ENCODE measurements at regions not wholly inside any gene's neighbourhood (a gene's known extent, or its start where the extent isn't known, plus 50 kb on each side); places are given as distances from the start of the nearest gene placed in this dataset.

- H3K27ac Mint-ChIP-seq (ENCODE audit: low read depth): no peak overlapping the region
- ATAC-seq (replicated peaks; ENCODE audit: extremely low read depth, poor library complexity, severe bottlenecking): no peak
Observed at GRCh38 chr4:137387924-137388323, 144.4 kb downstream of the PCDH18 start.

GRCh38 chr4:137384476-137384875 lies 147.8 kb downstream of the PCDH18 start:
- no peaks in the 10 kb centered on the region for H3K27me3 Mint-ChIP-seq
- no peak overlapping the region for H3K4me3 Mint-ChIP-seq

More at GRCh38 chr4:137387924-137388323, 144.4 kb downstream of the PCDH18 start:
- Mint-ChIP-seq H3K4me1 (no peaks in the 10 kb centered on the region), H3K9me3 (peaks cover 10% of the 10 kb centered on the region), H3K4me3 (no peak overlapping the region), H3K36me3 (ENCODE audit: insufficient read depth) (no peaks in the 10 kb centered on the region), H3K27me3 (no peaks in the 10 kb centered on the region)
- no peak for DNase-seq (ENCODE audit: low spot score in 2 of 2)

GRCh38 chr4:137378821-137379220 lies 153.5 kb downstream of the PCDH18 start:
- DNase-seq (ENCODE audit: low spot score in 2 of 2) (no peak), ATAC-seq (replicated peaks; ENCODE audit: extremely low read depth, poor library complexity, severe bottlenecking) (no peak)
- no peak overlapping the region for H3K27ac Mint-ChIP-seq (ENCODE audit: low read depth)
- no peaks in the 10 kb centered on the region for H3K27me3 Mint-ChIP-seq
- no peak overlapping the region for H3K4me3 Mint-ChIP-seq
- H3K4me1 Mint-ChIP-seq: no peaks in the 10 kb centered on the region
- H3K36me3 Mint-ChIP-seq (ENCODE audit: insufficient read depth): no peaks in the 10 kb centered on the region
- peaks cover 14% of the 10 kb centered on the region for H3K9me3 Mint-ChIP-seq

More at GRCh38 chr4:137384476-137384875, 147.8 kb downstream of the PCDH18 start:
- DNase-seq (ENCODE audit: low spot score in 2 of 2) (no peak), ATAC-seq (replicated peaks; ENCODE audit: extremely low read depth, poor library complexity, severe bottlenecking) (no peak)
- H3K4me1 Mint-ChIP-seq: no peaks in the 10 kb centered on the region
- H3K27ac Mint-ChIP-seq (ENCODE audit: low read depth): no peak overlapping the region
- H3K36me3 Mint-ChIP-seq (ENCODE audit: insufficient read depth): no peaks in the 10 kb centered on the region
- H3K9me3 Mint-ChIP-seq: peaks cover 5% of the 10 kb centered on the region

GRCh38 chr4:137378393-137378792 lies 153.9 kb downstream of the PCDH18 start:
- H3K9me3 Mint-ChIP-seq: peaks cover 18% of the 10 kb centered on the region
- no peaks in the 10 kb centered on the region for H3K36me3 Mint-ChIP-seq (ENCODE audit: insufficient read depth)
- no peak for ATAC-seq (replicated peaks; ENCODE audit: extremely low read depth, poor library complexity, severe bottlenecking)
- H3K27ac Mint-ChIP-seq (ENCODE audit: low read depth): no peak overlapping the region
- H3K4me3 Mint-ChIP-seq: no peak overlapping the region
- no peaks in the 10 kb centered on the region for H3K4me1 Mint-ChIP-seq
- no peaks in the 10 kb centered on the region for H3K27me3 Mint-ChIP-seq
- no peak for DNase-seq (ENCODE audit: low spot score in 2 of 2)

DNA sequence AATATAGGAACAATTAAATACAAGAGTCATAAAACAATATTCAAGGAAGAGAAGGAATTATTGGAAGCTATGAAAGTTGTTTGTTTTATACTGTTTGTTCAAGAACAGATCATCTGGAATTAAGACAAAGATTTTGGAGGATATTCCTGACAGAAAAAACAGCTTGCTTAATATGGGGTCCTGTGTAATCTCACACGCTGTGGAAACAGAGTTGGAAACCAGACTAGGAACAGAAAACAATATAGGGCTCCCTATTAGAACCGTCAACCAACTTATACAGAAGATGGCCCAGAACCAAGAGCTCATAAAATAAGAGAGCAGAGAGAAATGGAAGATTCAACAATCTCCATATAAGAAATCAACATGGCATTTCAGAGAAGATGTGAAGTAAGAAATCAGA lies 156.0 kb downstream of the PCDH18 start:
- H3K4me1 Mint-ChIP-seq: no peaks in the 10 kb centered on the region
- DNase-seq (ENCODE audit: low spot score in 2 of 2): no peak
- peaks cover 26% of the 10 kb centered on the region for H3K9me3 Mint-ChIP-seq
- H3K36me3 Mint-ChIP-seq (ENCODE audit: insufficient read depth): no peaks in the 10 kb centered on the region
- H3K27me3 Mint-ChIP-seq: no peaks in the 10 kb centered on the region
- no peak for ATAC-seq (replicated peaks; ENCODE audit: extremely low read depth, poor library complexity, severe bottlenecking)
- no peak overlapping the region for H3K27ac Mint-ChIP-seq (ENCODE audit: low read depth)
- H3K4me3 Mint-ChIP-seq: no peak overlapping the region

- no peak for ATAC-seq (replicated peaks; ENCODE audit: extremely low read depth, poor library complexity, severe bottlenecking)
- H3K27ac Mint-ChIP-seq (ENCODE audit: low read depth): no peak overlapping the region
- peaks cover 26% of the 10 kb centered on the region for H3K9me3 Mint-ChIP-seq
- no peaks in the 10 kb centered on the region for H3K27me3 Mint-ChIP-seq
- no peaks in the 10 kb centered on the region for H3K4me1 Mint-ChIP-seq
- no peaks in the 10 kb centered on the region for H3K36me3 Mint-ChIP-seq (ENCODE audit: insufficient read depth)
- no peak overlapping the region for H3K4me3 Mint-ChIP-seq
- DNase-seq (ENCODE audit: low spot score in 2 of 2): no peak
Observed at GRCh38 chr4:137375111-137375850, 157.0 kb downstream of the PCDH18 start.

GRCh38 chr4:137370679-137371078 lies 161.6 kb downstream of the PCDH18 start:
- DNase-seq (ENCODE audit: low spot score in 2 of 2) (no peak), ATAC-seq (replicated peaks; ENCODE audit: extremely low read depth, poor library complexity, severe bottlenecking) (no peak)
- H3K4me1 Mint-ChIP-seq: no peaks in the 10 kb centered on the region
- no peaks in the 10 kb centered on the region for H3K36me3 Mint-ChIP-seq (ENCODE audit: insufficient read depth)
- peaks cover 19% of the 10 kb centered on the region for H3K9me3 Mint-ChIP-seq
- H3K4me3 Mint-ChIP-seq: no peak overlapping the region
- H3K27ac Mint-ChIP-seq (ENCODE audit: low read depth): no peak overlapping the region
- no peaks in the 10 kb centered on the region for H3K27me3 Mint-ChIP-seq

DNA sequence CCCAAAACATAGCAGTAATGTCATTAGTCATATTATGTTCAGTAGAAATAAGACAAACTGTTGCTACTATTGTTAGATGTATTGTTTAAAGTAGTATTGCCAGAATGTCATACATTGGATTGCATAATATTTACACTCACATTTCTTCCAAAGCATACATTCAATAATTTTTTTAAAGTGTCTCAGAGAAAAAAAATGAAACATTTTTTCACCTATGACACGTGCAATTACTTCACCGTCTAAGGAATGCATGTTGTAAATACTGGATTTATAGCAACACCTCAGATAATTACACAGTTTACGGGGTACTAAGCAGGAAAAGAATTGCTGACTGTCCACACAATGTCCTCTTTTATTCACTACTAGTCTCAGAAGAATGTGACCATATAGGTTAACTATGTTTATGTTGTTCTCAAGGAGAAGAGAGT lies 162.1 kb downstream of the PCDH18 start:
- DNase-seq (ENCODE audit: low spot score in 2 of 2): no peak

DNA sequence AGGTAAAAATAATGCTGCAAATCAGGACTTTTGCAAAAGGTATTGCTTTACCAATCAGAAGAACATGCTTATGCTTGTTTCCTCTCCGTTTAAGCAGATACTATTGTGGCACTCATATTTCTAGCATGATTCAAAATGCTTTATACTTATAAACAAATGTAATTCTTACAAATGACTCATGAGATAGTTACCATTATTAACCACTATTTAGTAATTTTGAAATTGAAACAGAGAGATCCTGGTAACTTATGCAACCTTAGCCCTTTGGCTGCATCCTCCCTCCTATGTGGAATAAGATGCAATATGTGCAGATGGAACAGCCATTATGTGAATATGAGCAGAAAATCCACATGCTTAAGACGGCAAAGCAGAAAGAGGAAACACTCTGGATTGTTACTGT lies 164.7 kb downstream of the PCDH18 start:
- Mint-ChIP-seq H3K27ac (ENCODE audit: low read depth) (no peak overlapping the region), H3K4me1 (no peaks in the 10 kb centered on the region), H3K4me3 (no peak overlapping the region), H3K9me3 (peaks cover 22% of the 10 kb centered on the region), H3K27me3 (no peaks in the 10 kb centered on the region), H3K36me3 (ENCODE audit: insufficient read depth) (no peaks in the 10 kb centered on the region)
- ATAC-seq (replicated peaks; ENCODE audit: extremely low read depth, poor library complexity, severe bottlenecking): no peak
- no peak for DNase-seq (ENCODE audit: low spot score in 2 of 2)

More for the DNA sequence above, 162.1 kb downstream of the PCDH18 start:
- peaks cover 24% of the 10 kb centered on the region for H3K9me3 Mint-ChIP-seq
- no peak for ATAC-seq (replicated peaks; ENCODE audit: extremely low read depth, poor library complexity, severe bottlenecking)
- no peak overlapping the region for H3K4me3 Mint-ChIP-seq
- H3K4me1 Mint-ChIP-seq: no peaks in the 10 kb centered on the region
- no peaks in the 10 kb centered on the region for H3K36me3 Mint-ChIP-seq (ENCODE audit: insufficient read depth)
- H3K27me3 Mint-ChIP-seq: no peaks in the 10 kb centered on the region
- H3K27ac Mint-ChIP-seq (ENCODE audit: low read depth): no peak overlapping the region

DNA sequence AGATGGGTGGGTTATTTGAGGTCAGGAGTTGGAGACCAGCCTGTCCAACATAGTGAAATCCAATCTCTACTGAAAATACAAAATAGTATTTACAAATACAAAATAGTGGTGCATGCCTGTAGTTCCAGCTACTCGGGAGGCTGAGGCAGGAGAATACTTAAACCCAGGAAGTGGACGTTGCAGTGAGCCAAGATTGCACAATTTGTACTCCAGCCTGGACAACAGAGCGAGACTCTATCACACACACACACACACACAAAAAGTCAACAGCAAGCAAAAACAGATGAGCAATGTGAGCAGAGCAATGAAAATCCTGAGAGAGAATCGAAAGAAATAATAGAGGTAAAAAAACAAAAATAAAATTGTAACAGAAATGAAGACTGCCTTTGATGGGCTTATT lies 168.8 kb downstream of the PCDH18 start:
- ATAC-seq (replicated peaks; ENCODE audit: extremely low read depth, poor library complexity, severe bottlenecking) (no peak), DNase-seq (ENCODE audit: low spot score in 2 of 2) (no peak)
- Mint-ChIP-seq H3K36me3 (ENCODE audit: insufficient read depth) (no peaks in the 10 kb centered on the region), H3K27ac (ENCODE audit: low read depth) (no peak overlapping the region), H3K4me1 (no peaks in the 10 kb centered on the region), H3K27me3 (no peaks in the 10 kb centered on the region), H3K9me3 (peaks cover 14% of the 10 kb centered on the region), H3K4me3 (no peak overlapping the region)

DNA sequence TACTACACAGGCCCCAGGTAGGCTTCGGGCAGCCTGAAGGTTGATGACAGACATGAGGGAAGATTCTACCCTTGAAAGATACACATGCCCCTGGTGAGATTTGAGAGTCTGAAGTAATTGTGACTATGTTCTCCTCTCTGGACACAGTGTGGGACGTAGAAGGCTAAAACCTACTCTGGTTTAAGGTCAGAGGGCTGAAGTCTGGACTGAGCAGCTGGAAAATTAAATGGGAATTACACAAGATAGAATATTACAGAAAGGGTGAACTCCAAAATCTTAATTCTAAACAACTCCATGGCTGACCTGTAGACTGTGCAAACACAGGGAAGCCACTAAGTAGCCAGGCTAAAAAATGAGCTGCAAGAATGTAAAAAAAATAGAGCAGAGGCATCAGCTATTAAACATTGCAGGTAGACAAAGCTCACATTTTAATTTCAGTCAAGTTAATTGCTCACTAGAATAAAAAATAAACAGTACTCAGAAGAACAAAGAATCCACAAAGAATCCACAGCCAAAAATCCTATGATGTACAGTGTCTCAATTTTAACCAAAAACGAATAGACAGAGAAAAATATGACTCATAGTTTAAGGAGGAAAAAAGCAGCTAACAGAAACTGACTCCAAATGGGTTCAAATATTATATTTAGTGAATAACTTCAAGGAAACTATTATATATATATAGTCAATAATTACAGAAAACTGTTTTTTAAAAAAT lies 170.4 kb downstream of the PCDH18 start:
- H3K4me1 Mint-ChIP-seq: no peaks in the 10 kb centered on the region
- DNase-seq (ENCODE audit: low spot score in 2 of 2): no peak

GRCh38 chr4:137360761-137361160 lies 171.5 kb downstream of the PCDH18 start:
- H3K4me1 Mint-ChIP-seq: no peaks in the 10 kb centered on the region
- no peak for ATAC-seq (replicated peaks; ENCODE audit: extremely low read depth, poor library complexity, severe bottlenecking)
- no peaks in the 10 kb centered on the region for H3K36me3 Mint-ChIP-seq (ENCODE audit: insufficient read depth)
- H3K9me3 Mint-ChIP-seq: peaks cover 14% of the 10 kb centered on the region
- H3K27ac Mint-ChIP-seq (ENCODE audit: low read depth): no peak overlapping the region
- H3K4me3 Mint-ChIP-seq: no peak overlapping the region
- DNase-seq (ENCODE audit: low spot score in 2 of 2): no peak
- H3K27me3 Mint-ChIP-seq: no peaks in the 10 kb centered on the region

More for the DNA sequence above, 170.4 kb downstream of the PCDH18 start:
- Mint-ChIP-seq H3K27ac (ENCODE audit: low read depth) (no peak overlapping the region), H3K4me3 (no peak overlapping the region), H3K36me3 (ENCODE audit: insufficient read depth) (no peaks in the 10 kb centered on the region), H3K27me3 (no peaks in the 10 kb centered on the region), H3K9me3 (peaks cover 14% of the 10 kb centered on the region)
- ATAC-seq (replicated peaks; ENCODE audit: extremely low read depth, poor library complexity, severe bottlenecking): no peak

GRCh38 chr4:137359691-137360315 lies 172.5 kb downstream of the PCDH18 start:
- no peaks in the 10 kb centered on the region for H3K4me1 Mint-ChIP-seq
- H3K4me3 Mint-ChIP-seq: no peak overlapping the region
- no peaks in the 10 kb centered on the region for H3K27me3 Mint-ChIP-seq
- H3K36me3 Mint-ChIP-seq (ENCODE audit: insufficient read depth): no peaks in the 10 kb centered on the region
- DNase-seq (ENCODE audit: low spot score in 2 of 2) (no peak), ATAC-seq (replicated peaks; ENCODE audit: extremely low read depth, poor library complexity, severe bottlenecking) (no peak)
- peaks cover 11% of the 10 kb centered on the region for H3K9me3 Mint-ChIP-seq
- H3K27ac Mint-ChIP-seq (ENCODE audit: low read depth): no peak overlapping the region

All from central memory CD8-positive, alpha-beta T cell (primary cell).